OCI-LY1 (cell line): ENCODE measurements at regions not wholly inside any gene's neighbourhood (a gene's known extent, or its start where the extent isn't known, plus 50 kb on each side); places are given as distances from the start of the nearest gene placed in this dataset.

Experiments used
- H2AFZ ChIP-seq: fragments of 200-600 bp; sonication (generic), shearing (Covaris generic); 2 replicates; pipeline ENCODE4 v1.6.0; 2014; ENCODE audit warnings: antibody characterized with exemption, mild to moderate bottlenecking, low read length
- H3F3A ChIP-seq: fragments of 200-600 bp; sonication (generic), shearing (Covaris generic); 2 replicates; pipeline ENCODE4 v1.6.0; 2014; ENCODE audit warnings: mild to moderate bottlenecking, antibody characterized with exemption, low read length, moderate library complexity; ENCODE audit not compliant: insufficient read depth
- H3K27ac ChIP-seq: fragments of 200-600 bp; sonication (generic); 2 replicates; pipeline ENCODE4 v1.5.1; 2014; ENCODE audit warnings: low read length, mixed run types, mild to moderate bottlenecking, low read depth; ENCODE audit not compliant: poor library complexity, severe bottlenecking
- H3K27me3 ChIP-seq: fragments of 200-600 bp; sonication (generic); 2 replicates; pipeline ENCODE4 v1.6.0; 2014; ENCODE audit warnings: antibody characterized with exemption, mild to moderate bottlenecking, low read length, moderate library complexity; ENCODE audit not compliant: insufficient read depth
- H3K36me3 ChIP-seq: fragments of 200-600 bp; sonication (generic); 2 replicates; pipeline ENCODE4 v1.6.1; 2014; ENCODE audit warnings: mild to moderate bottlenecking, antibody characterized with exemption, low read length, moderate library complexity, mixed read lengths; ENCODE audit not compliant: insufficient read depth
- H3K4me1 ChIP-seq: fragments of 200-600 bp; sonication (generic); 2 replicates; pipeline ENCODE4 v1.5.1; 2014; ENCODE audit warnings: mild to moderate bottlenecking, low read length, moderate library complexity; ENCODE audit not compliant: insufficient read depth, severe bottlenecking
- H3K4me2 ChIP-seq: fragments of 200-600 bp; sonication (generic), shearing (Covaris generic); 2 replicates; pipeline ENCODE4 v1.6.1; 2014; ENCODE audit warnings: low read length
- H3K4me3 ChIP-seq: fragments of 200-600 bp; sonication (generic); 2 replicates; pipeline ENCODE4 v1.5.1; 2014; ENCODE audit warnings: low read length, low read depth, mild to moderate bottlenecking, mixed read lengths; ENCODE audit not compliant: poor library complexity, severe bottlenecking
- H3K79me2 ChIP-seq: fragments of 200-600 bp; shearing (Covaris generic); 2 replicates; pipeline ENCODE4 v1.6.1; 2016; ENCODE audit warnings: mixed run types, low read length, mixed read lengths; ENCODE audit not compliant: insufficient read depth
- H3K9ac ChIP-seq: fragments of 200-600 bp; sonication (generic), shearing (Covaris generic); 2 replicates; pipeline ENCODE4 v1.6.1; 2014; ENCODE audit warnings: mild to moderate bottlenecking, low read length, mixed read lengths
- H3K9me2 ChIP-seq: fragments of 200-600 bp; sonication (generic), shearing (Covaris generic); 2 replicates; pipeline ENCODE4 v1.6.1; 2014; ENCODE audit warnings: low read depth, mild to moderate bottlenecking, low read length, mixed read lengths
- H3K9me3 ChIP-seq: fragments of 200-600 bp; shearing (Covaris generic); 2 replicates; pipeline ENCODE4 v1.6.1; 2014; ENCODE audit warnings: low read length, mixed read lengths
- H4K20me1 ChIP-seq: fragments of 200-600 bp; sonication (generic), shearing (Covaris generic); 2 replicates; pipeline ENCODE4 v1.6.0; 2016; ENCODE audit warnings: mild to moderate bottlenecking, low read length; ENCODE audit not compliant: insufficient read depth
- EZH2 ChIP-seq: fragments of 200-600 bp; sonication (generic), shearing (Covaris generic); IDR thresholded peaks from 2 replicates; pipeline ENCODE4 v1.8.0; 2017; ENCODE audit warnings: borderline replicate concordance, mixed run types, mild to moderate bottlenecking, antibody characterized with exemption, low read length, moderate library complexity, mixed read lengths
- TF ChIP-seq, protein P1 (sequence below): fragments of 200-600 bp; sonication (generic), shearing (Covaris generic); IDR thresholded peaks from 2 replicates; pipeline ENCODE4 v1.5.1; 2017; ENCODE audit warnings: mild to moderate bottlenecking, antibody characterized with exemption, low read length, moderate library complexity, mixed read lengths

DNA sequence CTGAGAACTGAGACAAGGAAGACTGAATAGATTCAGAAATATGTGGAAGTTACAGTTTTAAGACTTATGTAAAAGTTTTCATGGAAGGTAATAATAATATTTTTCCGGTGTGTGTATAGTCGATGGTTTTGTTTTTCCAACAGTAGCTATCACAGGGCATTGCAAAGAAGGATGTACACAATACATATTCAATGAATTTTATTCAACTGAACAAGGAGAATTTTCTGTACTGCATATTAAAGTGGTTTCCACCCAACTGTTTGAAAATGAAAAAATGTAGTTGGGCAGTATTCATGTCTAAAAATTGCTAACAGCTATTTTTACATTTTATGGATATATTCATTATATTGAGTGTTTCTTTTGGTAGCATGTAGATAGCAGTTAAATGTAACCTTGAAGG is 350.3 kb upstream of the ATP10A start:
- Histone ChIP-seq H3K9me2 (no peaks in the 10 kb centered on the region), H3K79me2 (no peaks in the 10 kb centered on the region), H3K27ac (no peak overlapping the region), H4K20me1 (no peaks in the 10 kb centered on the region), H3F3A (no peaks in the 10 kb centered on the region), H3K4me3 (no peak overlapping the region), H3K27me3 (no peaks in the 10 kb centered on the region), H3K36me3 (no peaks in the 10 kb centered on the region), H3K9ac (no peak overlapping the region), H3K4me1 (no peaks in the 10 kb centered on the region), H3K9me3 (no peaks in the 10 kb centered on the region), H2AFZ (no peak overlapping the region), H3K4me2 (no peak overlapping the region)
- TF ChIP-seq EZH2 = no peak
- TF ChIP-seq, protein P1, sequence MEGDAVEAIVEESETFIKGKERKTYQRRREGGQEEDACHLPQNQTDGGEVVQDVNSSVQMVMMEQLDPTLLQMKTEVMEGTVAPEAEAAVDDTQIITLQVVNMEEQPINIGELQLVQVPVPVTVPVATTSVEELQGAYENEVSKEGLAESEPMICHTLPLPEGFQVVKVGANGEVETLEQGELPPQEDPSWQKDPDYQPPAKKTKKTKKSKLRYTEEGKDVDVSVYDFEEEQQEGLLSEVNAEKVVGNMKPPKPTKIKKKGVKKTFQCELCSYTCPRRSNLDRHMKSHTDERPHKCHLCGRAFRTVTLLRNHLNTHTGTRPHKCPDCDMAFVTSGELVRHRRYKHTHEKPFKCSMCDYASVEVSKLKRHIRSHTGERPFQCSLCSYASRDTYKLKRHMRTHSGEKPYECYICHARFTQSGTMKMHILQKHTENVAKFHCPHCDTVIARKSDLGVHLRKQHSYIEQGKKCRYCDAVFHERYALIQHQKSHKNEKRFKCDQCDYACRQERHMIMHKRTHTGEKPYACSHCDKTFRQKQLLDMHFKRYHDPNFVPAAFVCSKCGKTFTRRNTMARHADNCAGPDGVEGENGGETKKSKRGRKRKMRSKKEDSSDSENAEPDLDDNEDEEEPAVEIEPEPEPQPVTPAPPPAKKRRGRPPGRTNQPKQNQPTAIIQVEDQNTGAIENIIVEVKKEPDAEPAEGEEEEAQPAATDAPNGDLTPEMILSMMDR = no peak

DNA sequence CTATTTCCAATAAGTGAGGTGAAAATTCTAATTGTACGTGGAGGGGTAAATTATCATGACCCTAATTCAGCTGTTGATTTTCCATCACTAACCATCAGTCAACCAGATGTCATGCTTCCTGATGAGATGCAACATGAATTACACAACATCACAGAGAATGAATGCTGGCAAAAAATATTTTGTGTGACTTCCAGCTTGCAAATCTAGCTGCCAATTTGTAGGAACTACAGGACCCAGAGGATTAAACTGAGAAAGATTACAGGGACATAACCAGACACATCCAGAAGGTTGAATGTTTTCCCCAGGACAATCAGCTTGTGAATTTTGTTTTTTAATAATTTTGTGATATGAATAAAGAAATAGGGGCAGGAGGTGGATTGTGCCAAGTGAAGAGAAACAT is 349.0 kb upstream of the ATP10A start:
- Histone ChIP-seq H3K36me3 (no peaks in the 10 kb centered on the region), H3K4me3 (no peak overlapping the region), H3K4me2 (no peak overlapping the region), H3K79me2 (no peaks in the 10 kb centered on the region), H3F3A (no peaks in the 10 kb centered on the region), H3K9me3 (no peaks in the 10 kb centered on the region), H3K4me1 (no peaks in the 10 kb centered on the region), H3K9me2 (no peaks in the 10 kb centered on the region), H3K27me3 (no peaks in the 10 kb centered on the region), H2AFZ (no peak overlapping the region), H4K20me1 (no peaks in the 10 kb centered on the region), H3K27ac (no peak overlapping the region), H3K9ac (no peak overlapping the region)
- no peak for TF ChIP-seq EZH2
- TF ChIP-seq, protein P1 = no peak

DNA sequence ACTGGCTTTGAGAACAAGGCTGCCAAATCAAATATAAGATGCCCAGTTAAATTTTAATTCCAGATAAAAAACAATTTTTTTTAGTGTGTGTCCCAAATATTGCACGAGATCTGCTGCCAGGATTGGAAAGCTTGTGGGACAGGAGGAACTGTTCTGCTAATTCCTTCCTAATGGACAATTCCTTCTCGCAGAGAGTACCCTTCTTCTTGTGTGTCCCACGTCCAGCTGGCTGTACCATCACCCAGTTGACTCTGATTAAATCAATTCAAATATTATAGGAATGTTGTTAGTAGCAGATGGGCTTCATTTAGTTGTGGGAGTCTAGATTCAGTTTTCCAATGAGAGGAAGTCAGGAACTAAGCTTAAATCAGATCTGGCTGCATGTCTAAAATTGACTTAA is 347.9 kb upstream of the ATP10A start:
- no peak for TF ChIP-seq EZH2
- TF ChIP-seq, protein P1 = no peak
- H3K27me3 ChIP-seq = no peaks in the 10 kb centered on the region
- no peaks in the 10 kb centered on the region for H3K9me2 ChIP-seq
- no peaks in the 10 kb centered on the region for H4K20me1 ChIP-seq
- H3K9me3 ChIP-seq = no peaks in the 10 kb centered on the region
- no peaks in the 10 kb centered on the region for H3F3A ChIP-seq
- no peak overlapping the region for H2AFZ ChIP-seq
- H3K4me2 ChIP-seq = no peak overlapping the region
- H3K27ac ChIP-seq = no peak overlapping the region
- no peaks in the 10 kb centered on the region for H3K4me1 ChIP-seq
- no peaks in the 10 kb centered on the region for H3K79me2 ChIP-seq
- no peak overlapping the region for H3K9ac ChIP-seq
- H3K36me3 ChIP-seq = no peaks in the 10 kb centered on the region
- H3K4me3 ChIP-seq = no peak overlapping the region
